GM12892 (cell line): ENCODE measurements at regions not wholly inside any gene's neighbourhood (a gene's known extent, or its start where the extent isn't known, plus 50 kb on each side); places are given as distances from the start of the nearest gene placed in this dataset.

Experiments
- DNase-seq: peaks from one replicate; pipeline ENCODE4 v3.0.0; 2011; ENCODE audit not compliant: insufficient read length
- FAIRE-seq: peaks from 2 replicates; lab custom pipeline; 2011; peaks lifted over from hg19 to GRCh38; lab: Jason Lieb, UNC
- POLR2A ChIP-seq: IDR thresholded peaks from 2 replicates; pipeline ENCODE4 v1.6.1; 2011; ENCODE audit warnings: low read depth, low read length, control low read depth
- POLR2AphosphoS5 ChIP-seq: IDR thresholded peaks from 2 replicates; pipeline ENCODE4 v1.6.1; 2011; ENCODE audit warnings: low read depth, low read length, control low read depth
- TAF1 ChIP-seq: IDR thresholded peaks from 2 replicates; pipeline ENCODE4 v1.6.1; 2011; ENCODE audit warnings: low read depth, mild to moderate bottlenecking, control low read depth, low read length, borderline replicate concordance

DNA sequence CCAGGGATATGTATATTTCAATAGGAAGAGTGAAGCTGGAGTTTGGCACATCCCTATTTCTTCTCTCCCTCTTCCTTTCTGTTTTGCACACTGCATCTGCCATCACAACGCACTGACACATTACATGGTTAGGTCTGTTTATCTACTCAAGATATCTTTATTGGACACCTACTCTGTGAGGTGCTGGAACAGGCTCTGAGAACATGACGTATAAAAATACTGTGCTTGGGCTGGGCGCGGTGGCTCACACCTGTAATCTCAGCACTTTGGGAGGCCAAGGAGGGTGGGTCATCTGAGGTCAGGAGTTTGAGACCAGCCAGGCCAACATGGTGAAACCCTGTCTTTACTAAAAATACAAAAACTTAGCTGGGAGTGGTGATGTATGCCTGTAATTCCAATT, 653.3 kb downstream of the SLC4A3 start:
- DNase-seq (no peak), FAIRE-seq (no peak)
- TF ChIP-seq TAF1 (no peak), POLR2AphosphoS5 (no peak), POLR2A (no peak)

DNA sequence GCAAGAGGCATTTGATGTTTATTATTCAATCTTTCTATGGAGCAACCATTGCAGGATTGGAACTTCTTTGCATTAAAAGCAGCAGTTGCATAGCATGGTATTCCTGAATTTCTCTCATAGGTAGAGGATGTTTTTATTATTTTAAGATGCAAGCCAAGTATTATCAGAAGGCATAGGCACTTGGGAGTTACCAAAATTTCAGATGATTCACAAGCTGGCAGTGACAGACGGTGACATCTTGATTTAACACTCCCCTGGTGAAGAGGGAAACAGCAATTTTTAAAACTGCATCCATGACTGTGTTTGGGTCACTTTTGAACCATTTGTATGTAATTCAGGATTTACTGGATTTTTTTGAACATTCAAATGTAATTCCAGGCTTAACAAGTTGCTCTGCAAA, 654.3 kb downstream of the SLC4A3 start:
- DNase-seq: no peak
- FAIRE-seq: no peak
- no peak for TF ChIP-seq TAF1

DNA sequence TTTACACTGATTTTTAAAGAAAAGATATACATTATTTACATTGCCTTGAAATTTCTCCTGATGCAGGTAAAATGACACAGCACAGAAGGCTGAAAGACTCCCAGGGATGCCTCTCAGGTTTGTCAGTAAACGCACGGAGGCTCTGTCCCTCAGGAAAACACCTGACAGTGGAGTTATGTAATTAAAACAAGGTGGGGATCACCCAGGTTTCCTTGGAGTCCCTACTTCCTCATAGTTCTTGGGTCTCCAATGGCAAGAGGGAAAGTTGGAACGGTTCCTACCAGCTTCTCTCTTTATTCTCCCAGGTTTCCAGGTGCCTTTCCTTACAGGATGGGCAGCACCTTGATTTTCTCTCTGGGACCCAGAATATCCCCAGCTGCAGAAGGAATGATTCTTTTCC, 654.8 kb downstream of the SLC4A3 start:
- DNase-seq (no peak), FAIRE-seq (no peak)
- TF ChIP-seq POLR2AphosphoS5: no peak
- TF ChIP-seq POLR2A: no peak
- no peak for TF ChIP-seq TAF1

DNA sequence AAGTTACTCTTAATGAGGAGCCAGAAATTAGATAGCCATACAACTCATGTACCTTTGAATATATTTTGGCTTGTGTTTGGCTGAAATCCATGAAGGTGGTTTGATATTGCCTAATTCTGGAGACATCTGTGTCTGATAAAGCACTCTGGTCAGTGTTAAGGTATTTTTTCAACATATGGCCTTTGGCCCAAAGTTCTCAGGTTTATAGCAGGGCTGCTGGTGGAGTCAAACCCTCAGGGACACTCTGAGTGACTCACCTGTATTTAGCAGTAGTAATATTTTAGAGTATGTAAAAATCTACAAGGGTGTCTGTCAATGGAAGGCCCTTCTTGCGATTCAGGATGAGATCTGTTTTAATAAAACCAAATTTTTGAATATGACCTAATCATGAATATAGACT, 666.5 kb downstream of the SLC4A3 start:
- no peak for FAIRE-seq

DNA sequence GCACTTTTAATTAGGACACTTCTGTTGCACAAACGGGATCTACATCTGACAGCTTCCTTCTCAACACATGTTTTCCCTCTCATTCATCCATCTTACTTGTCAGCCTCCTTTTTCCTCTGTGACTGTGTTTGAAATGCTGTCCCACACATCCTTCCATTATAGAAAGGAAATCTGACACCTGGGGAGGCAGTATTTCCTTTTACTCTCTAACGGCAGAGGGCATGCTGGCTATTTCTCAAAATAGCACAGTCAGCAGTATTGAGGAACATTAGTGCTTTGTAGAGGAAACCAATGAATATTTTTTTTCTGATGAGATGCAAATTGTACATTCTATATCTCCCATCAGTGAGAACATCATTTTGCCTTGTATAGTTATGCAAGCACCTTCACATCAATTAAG, 668.7 kb downstream of the SLC4A3 start:
- no peak for DNase-seq
- TF ChIP-seq POLR2AphosphoS5 (no peak), POLR2A (no peak), TAF1 (no peak)
- no peak for FAIRE-seq

More for the DNA sequence above, 666.5 kb downstream of the SLC4A3 start:
- TF ChIP-seq POLR2AphosphoS5: no peak
- TF ChIP-seq POLR2A: no peak
- no peak for TF ChIP-seq TAF1
- no peak for DNase-seq

DNA sequence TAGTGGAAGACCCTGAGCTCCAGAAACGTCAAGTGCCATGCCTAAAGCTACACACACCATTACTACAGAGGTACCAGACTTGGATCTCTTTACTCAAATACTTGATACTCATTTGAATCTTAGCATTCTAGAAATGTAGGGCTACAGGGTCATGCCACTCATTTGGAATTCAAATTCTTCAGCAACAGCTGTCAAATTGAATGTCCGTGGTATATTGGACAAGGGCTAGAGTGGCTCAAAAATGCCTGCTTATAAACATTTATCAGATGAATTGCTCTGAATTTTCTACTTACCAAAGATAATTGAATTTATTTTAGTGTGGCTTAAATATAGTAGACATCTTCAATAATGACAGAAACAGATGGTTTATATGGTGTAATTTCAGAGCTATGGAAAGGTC, 669.7 kb downstream of the SLC4A3 start:
- TF ChIP-seq TAF1 (no peak), POLR2AphosphoS5 (no peak), POLR2A (no peak)
- no peak for DNase-seq
- no peak for FAIRE-seq

DNA sequence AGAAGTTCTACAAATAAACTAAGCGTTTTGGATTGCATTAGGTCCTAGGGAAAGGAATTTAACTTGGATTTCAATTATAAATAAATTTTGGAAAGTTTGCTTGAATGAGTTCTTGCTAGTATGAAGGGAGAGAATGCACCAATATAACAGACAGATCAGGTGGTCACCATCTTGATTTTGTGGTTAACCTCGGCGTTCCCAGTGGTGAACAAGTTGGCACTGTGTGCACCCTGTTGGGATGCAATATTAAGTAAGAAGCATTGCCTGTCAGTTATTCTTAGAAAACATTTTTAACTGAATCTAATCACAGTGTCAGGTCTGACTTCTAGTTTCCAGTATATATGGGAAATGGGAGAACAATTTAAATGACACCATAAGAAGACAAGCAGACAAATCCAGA, 673.4 kb downstream of the SLC4A3 start:
- FAIRE-seq (no peak), DNase-seq (no peak)
- TF ChIP-seq POLR2A (no peak), TAF1 (no peak), POLR2AphosphoS5 (no peak)

DNA sequence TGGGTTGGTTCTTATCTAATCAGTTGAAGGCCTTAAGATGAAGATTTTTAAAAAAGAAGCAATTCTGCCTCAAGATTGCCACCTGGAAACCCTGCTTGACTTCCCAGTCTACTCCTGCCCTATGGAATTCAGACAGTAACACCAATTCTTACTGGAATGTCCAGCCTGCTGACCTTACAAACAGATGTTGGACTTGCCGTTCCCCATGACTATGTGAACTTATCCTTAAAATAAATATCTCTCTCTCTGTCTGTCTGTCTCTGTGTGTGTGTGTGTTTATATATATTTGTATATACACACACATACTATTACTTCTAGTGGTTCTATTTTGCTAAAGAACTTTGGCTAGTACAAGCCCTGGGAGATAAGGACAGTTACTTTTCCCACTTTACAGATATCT, 675.3 kb downstream of the SLC4A3 start:
- FAIRE-seq (no peak), DNase-seq (no peak)
- TF ChIP-seq POLR2A: no peak
- TF ChIP-seq TAF1: no peak
- no peak for TF ChIP-seq POLR2AphosphoS5

DNA sequence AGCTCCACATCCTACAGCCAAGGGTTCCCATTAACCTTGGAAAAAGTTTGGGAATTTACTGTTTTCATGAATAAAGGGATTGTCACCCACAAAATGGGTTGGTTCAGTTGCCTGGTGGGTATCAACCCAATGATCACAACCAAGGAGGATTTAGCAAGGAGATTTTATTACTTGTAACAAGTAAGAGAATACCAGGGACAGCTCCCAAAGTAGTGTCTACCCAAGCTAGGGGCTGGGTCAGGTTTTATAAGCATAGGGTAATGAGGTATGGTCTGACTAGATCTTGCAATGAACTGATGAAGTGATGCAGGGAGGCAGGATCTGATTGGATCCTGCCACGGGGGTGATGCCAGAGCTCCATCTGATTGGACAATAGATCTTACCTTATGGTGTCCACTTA, 681.8 kb downstream of the SLC4A3 start:
- no peak for DNase-seq
- no peak for FAIRE-seq
- no peak for TF ChIP-seq POLR2A
- TF ChIP-seq POLR2AphosphoS5: no peak
- TF ChIP-seq TAF1: no peak

DNA sequence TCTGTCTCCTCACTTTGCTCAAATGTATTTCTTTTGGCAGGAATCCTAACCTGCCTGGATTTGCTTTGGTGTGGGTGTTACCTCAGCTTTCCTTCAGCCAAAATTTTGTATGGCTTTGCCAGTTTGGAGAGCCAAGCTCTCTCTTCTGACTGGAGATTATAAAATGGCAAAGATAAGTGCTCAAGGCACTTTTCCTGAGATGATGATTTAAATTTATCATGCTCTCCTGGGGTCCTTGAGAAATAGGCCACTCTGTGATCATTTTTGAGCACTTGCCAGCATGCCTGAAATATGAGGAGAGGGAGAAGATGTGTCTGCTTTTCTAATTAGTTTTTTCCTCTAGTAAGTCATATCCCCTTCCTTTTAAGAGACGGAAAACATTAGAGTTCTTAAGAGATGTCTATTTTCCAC, 683.0 kb downstream of the SLC4A3 start:
- DNase-seq (no peak), FAIRE-seq (no peak)
- no peak for TF ChIP-seq POLR2AphosphoS5
- TF ChIP-seq TAF1: no peak
- TF ChIP-seq POLR2A: no peak

DNA sequence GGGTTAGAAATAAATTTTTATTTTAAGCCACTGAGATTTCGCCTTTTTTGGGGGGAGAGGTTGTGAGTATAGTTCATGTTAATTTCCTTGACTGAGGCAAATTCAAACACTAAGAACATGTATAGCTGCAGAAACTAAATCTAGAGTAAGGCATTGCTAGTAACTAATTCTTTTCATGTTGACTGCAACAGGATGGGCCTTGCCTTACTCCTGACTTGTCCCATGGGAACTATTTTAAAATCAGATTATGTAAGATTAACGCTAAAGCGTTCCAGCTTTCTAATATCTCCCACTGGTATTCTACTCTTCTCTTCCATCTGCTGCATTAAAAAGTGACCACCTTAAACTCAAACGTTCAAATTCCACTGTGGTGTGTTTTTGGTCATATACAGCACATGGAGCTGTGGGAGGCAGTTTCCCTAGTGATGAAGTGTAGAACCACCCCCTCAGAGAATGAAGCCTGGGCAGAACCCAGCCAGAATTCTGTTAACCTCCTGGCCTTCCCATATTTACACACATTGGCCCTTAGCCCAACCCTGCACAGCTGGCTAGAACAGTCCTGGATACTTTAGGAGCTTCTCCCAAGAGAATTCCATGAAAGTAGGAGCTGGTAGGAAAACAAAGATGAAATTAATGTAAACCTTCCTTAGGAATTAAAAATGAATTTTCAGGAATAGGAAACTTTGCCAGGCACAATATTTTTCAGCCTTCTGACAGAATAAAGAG, 687.8 kb downstream of the SLC4A3 start:
- FAIRE-seq (no peak), DNase-seq (no peak)
- TF ChIP-seq POLR2AphosphoS5 (no peak), POLR2A (no peak), TAF1 (no peak)

DNA sequence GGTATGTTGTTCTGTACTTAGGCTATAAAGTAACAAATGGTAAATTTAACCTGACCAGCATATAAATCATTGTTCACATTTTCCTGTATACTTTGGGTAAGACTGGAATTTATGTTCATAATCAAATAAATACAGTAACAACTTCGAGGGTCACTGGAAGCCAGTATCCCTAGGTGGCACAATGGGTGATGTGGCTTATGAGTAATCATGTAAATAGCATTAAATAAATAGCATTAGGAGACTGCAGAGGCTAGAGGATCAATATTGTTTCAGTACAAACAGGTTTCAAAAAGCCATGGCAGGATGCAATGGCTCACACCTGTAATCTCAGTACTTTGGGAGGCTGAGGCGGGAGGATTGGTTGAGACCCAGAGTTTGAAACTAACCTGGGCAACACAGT, 690.6 kb downstream of the SLC4A3 start:
- TF ChIP-seq TAF1 (no peak), POLR2AphosphoS5 (no peak), POLR2A (no peak)
- FAIRE-seq (no peak), DNase-seq (no peak)

DNA sequence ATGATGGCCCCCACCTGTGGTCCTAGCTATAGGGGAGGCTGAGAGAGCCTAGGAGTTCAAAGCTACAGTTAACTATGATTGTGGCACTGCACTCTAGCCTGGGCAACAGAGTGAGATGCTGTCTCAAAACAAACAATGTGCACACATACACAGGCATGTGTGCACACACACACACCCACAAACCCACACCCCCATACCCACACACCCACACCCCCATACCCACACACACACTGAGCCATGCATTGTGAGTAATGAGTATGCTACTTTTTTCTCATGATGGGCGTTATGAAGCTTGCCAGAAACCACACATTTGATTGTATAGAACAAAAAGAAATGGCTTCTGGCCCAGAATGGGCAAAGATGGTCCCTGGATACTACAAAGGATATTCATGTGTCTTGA, 691.1 kb downstream of the SLC4A3 start:
- DNase-seq (no peak), FAIRE-seq (no peak)
- no peak for TF ChIP-seq POLR2AphosphoS5
